Kidney (tissue), 13 donors: ENCODE measurements at regions not wholly inside any gene's neighbourhood (a gene's known extent, or its start where the extent isn't known, plus 50 kb on each side); places are given as distances from the start of the nearest gene placed in this dataset.

Experiments used
- DNase-seq, 5 donors: peaks; one replicate each; pipeline ENCODE4 v3.0.0-alpha.2; 2013 to 2020
- FAIRE-seq: peaks from 2 replicates; lab custom pipeline; 2012; peaks lifted over from hg19 to GRCh38; lab: Jason Lieb, UNC
- H3K27ac ChIP-seq, 2 donors: one replicate each; pipeline ENCODE4 v1.7.0; 2013; ENCODE audit warnings: low read depth in 2 of 2, low read length in 2 of 2, inconsistent platforms in 1 of 2
- H3K27me3 ChIP-seq: one replicate; pipeline ENCODE4 v1.7.1; 2013; ENCODE audit warnings: low read length, inconsistent platforms; ENCODE audit not compliant: control insufficient read depth, insufficient read depth
- H3K36me3 ChIP-seq, 3 donors: one replicate each; pipeline versions ENCODE4 v1.7.0 to v1.7.1; 2013; ENCODE audit warnings: low read length in 3 of 3, control low read depth in 1 of 3, inconsistent platforms in 1 of 3; ENCODE audit not compliant: insufficient read depth in 3 of 3, control insufficient read depth in 2 of 3
- H3K4me1 ChIP-seq, 3 donors: one replicate each; pipeline versions ENCODE4 v1.7.0 to v1.7.1; 2013; ENCODE audit warnings: low read length in 3 of 3, inconsistent platforms in 1 of 3, low read depth in 1 of 3; ENCODE audit not compliant: control insufficient read depth in 2 of 3, insufficient read depth in 2 of 3
- H3K4me3 ChIP-seq, 3 donors: one replicate each; pipeline versions ENCODE4 v1.7.0 to v1.8.1; 2013; ENCODE audit warnings: low read length in 3 of 3, control low read depth in 1 of 3, inconsistent platforms in 1 of 3
- H3K9ac ChIP-seq, 3 donors: one replicate each; pipeline versions ENCODE4 v1.7.0 to v1.7.1; 2013; ENCODE audit warnings: low read length in 3 of 3, control low read depth in 1 of 3, inconsistent platforms in 1 of 3
- H3K9me3 ChIP-seq, 3 donors: one replicate each; pipeline versions ENCODE4 v1.7.0 to v1.7.1; 2013; ENCODE audit warnings: low read length in 3 of 3, control low read depth in 1 of 3, inconsistent platforms in 1 of 3; ENCODE audit not compliant: control insufficient read depth in 2 of 3, insufficient read depth in 1 of 3
- CTCF ChIP-seq: IDR thresholded peaks from 3 replicates; pipeline ENCODE4 v1.5.1; 2012; ENCODE audit warnings: mild to moderate bottlenecking, moderate library complexity, borderline replicate concordance; ENCODE audit not compliant: insufficient read depth; ENCODE audit errors: extremely low read depth
- intact Hi-C: fragments of 100-400 bp; cut with DNase I; formaldehyde crosslinking; loops from one replicate; pipeline ENCODE4 v1.11.1; 2022
- donor health status: control.
- donor health status: control.
- donor health status: control.
- donor health status: control.
- donor health status: control.
- donor health status: DM: yes; HTN: yes; CAD: no.
- donor health status: Normal renal cell carcinoma (clear cell type).

- DNase-seq = no peak
- Histone ChIP-seq H3K27me3 (no peaks in the 10 kb centered on the region), H3K4me3 (no peak overlapping the region), H3K9me3 (no peaks in the 10 kb centered on the region), H3K4me1 (no peaks in the 10 kb centered on the region), H3K9ac (no peak overlapping the region), H3K27ac (no peak overlapping the region), H3K36me3 (no peaks in the 10 kb centered on the region)
- intact Hi-C loops = no loop called here
- FAIRE-seq = no peak
- no peak for TF ChIP-seq CTCF
These were observed 170.6 kb upstream of the HAND2 start for GRCh38 chr4:173700650-173701049.

- Histone ChIP-seq H3K27me3 (no peaks in the 10 kb centered on the region), H3K4me1 (no peaks in the 10 kb centered on the region), H3K4me3 (no peak overlapping the region), H3K36me3 (no peaks in the 10 kb centered on the region), H3K9ac (no peak overlapping the region), H3K9me3 (no peaks in the 10 kb centered on the region), H3K27ac (no peak overlapping the region)
- no peak for FAIRE-seq
- DNase-seq = no peak
- TF ChIP-seq CTCF = no peak
- intact Hi-C loops = no loop called here
These were observed 169.9 kb upstream of the HAND2 start for GRCh38 chr4:173699841-173700475.

GRCh38 chr4:173698557-173699262 lies 168.7 kb upstream of the HAND2 start:
- H3K27me3 ChIP-seq = no peaks in the 10 kb centered on the region
- H3K36me3 ChIP-seq = no peaks in the 10 kb centered on the region
- no peak overlapping the region for H3K27ac ChIP-seq
- H3K9ac ChIP-seq = no peak overlapping the region
- no peaks in the 10 kb centered on the region for H3K4me1 ChIP-seq
- no peaks in the 10 kb centered on the region for H3K9me3 ChIP-seq
- TF ChIP-seq CTCF = no peak
- FAIRE-seq (no peak), DNase-seq (no peak)
- H3K4me3 ChIP-seq = no peak overlapping the region
- intact Hi-C loops = no loop called here

- intact Hi-C loops = no loop called here
- Histone ChIP-seq H3K27me3 (no peaks in the 10 kb centered on the region), H3K27ac (no peak overlapping the region), H3K4me1 (no peaks in the 10 kb centered on the region), H3K9me3 (no peaks in the 10 kb centered on the region), H3K9ac (no peak overlapping the region), H3K4me3 (no peak overlapping the region), H3K36me3 (no peaks in the 10 kb centered on the region)
- FAIRE-seq (no peak), DNase-seq (no peak)
- TF ChIP-seq CTCF = no peak
These were observed 167.8 kb upstream of the HAND2 start for GRCh38 chr4:173697840-173698239.
